GM19324 (cell line): ENCODE measurements at regions not wholly inside any gene's neighbourhood (a gene's known extent, or its start where the extent isn't known, plus 50 kb on each side); places are given as distances from the start of the nearest gene placed in this dataset.
A peak's percentile ranks its signal among the peaks of the same experiment; 100 is the strongest.
"Not testable (repeated sequence)": the region's sequence is repeated elsewhere in the genome, so short reads cannot be mapped to it uniquely, and the experiment has no call there.

Experiments used
- ATAC-seq: cut with Tn5 transposase; IDR thresholded peaks from one replicate; pipeline ENCODE4 v1.9.1; 2021; ENCODE audit warnings: mild to moderate bottlenecking, moderate library complexity; ENCODE audit not compliant: unreplicated experiment, low FRiP score

DNA sequence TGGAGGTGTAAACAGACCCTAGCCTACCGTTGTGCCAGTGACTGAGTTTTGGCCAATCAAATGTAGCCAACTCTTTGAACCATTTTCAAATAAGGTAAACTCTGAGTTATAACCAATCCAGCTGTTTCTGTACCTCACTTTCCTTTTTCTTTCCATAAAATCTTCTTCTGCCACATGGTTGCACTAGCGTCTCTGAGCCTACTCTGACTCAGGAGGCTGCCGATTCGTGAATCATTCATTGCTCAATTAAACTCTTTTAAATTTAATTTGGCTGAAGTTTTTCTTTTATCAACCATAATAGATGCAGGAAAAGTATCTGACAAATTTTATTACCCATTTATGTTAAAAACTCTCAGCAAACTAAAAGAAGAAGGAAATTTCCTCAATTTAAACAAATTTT is 111.5 kb upstream of the LYPLAL1 start:
- no peak for ATAC-seq

DNA sequence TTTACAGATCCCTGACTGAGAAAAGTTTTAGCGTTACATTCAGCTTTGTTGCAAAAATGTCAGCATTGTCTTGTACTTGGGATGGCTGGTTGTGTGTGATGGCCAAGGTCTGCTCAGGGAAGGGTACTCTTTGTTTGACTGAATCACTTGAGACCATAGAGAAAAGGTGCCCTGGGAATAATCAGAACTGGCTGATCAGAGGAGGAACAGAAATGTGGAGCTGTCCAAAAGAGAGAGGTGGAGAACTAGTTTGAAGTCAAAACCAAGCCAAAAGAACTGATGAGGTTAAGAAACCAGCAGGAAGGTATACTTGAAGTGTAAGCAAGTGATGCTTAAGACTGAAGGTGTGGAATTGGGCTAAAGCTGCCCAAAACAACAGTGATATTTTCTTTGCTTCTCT is 107.6 kb upstream of the LYPLAL1 start:
- no peak for ATAC-seq

DNA sequence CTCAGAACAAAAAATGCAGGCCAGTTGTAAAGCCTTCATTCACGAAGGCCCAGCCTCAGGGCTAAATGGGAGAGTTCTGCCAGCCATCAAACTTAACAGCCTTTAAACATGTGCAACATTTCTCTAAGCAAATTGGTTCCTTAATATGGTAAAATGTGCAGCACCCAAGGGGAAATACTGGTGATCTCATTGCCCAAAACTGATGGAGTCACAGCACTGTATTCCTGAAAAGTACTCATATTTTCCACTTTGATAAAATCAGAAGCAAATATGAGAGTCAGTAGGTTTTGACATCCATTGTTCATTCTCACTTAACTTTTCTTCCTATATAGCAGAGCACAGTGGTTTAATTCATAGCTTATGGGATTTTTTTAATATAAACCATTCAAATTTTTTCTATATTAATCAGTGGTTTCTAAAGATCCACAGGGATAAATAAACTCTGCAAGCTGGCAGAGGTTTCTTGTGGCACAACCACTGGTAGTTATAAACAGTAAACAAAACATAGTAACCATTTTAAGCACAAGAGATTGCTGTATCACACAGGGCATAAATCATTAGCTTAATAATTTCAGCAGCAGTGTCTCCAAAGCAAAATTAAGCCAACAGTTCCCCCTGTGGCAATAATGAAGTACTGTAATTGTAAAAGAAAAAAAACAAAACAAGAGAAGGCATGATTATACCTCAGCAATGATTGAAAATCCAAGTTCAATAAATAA is 106.9 kb upstream of the LYPLAL1 start:
- ATAC-seq: no peak

DNA sequence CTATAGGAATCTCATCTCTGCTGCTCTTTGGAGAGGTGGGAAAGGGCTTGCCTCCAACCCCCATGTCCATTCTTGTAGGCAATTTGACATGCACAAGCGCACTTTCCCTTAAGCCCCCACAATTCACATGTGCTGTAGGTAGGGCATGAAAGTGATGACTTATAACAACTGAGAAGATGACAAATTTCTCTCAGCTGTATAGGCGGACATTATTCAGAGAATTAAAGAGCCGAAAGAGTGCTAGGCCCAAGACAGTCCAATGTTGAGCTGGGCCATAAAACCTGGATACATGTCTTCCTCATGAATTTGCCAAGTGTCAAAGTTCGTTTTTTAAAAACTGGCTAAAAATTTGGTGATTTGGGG is 106.3 kb upstream of the LYPLAL1 start:
- no peak for ATAC-seq

DNA sequence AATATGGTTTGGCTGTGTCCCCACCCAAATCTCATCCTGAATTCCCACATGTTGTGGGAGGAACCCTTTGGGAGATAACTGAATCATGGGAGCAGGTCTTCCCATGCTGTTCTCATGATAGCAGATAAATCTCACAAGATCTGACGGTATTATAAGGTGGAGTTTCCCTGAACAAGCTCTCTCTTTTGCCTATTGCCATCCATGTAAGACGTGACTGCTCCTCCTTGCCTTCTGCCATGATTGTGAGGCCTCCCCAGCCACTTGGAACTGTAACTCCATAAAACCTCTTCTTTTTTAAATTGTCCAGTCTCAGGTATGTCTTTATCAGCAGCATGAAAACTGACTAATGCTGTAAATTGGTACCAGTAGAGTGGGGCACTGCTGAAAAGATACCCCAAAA is 103.3 kb upstream of the LYPLAL1 start:
- not testable (repeated sequence) for ATAC-seq

DNA sequence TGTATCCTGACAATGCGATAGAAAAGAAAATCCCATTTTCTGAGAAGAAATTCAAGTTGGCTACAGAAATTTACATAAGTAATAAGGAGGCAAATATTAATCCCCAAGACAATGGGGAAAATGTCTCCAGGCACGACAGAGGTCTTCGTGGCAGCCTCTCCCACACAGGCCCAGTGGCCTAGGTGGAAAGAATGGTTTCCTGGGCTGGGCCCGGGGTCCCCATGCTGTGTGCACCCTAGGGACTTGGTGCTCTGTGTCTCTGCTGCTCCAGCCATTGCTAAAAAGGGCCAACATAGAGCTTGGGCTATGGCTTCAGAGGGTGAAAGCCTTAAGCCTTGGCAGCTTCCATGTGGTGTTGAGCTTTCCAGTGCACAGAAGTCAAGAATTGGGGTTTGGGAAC is 102.5 kb upstream of the LYPLAL1 start:
- ATAC-seq: no peak

DNA sequence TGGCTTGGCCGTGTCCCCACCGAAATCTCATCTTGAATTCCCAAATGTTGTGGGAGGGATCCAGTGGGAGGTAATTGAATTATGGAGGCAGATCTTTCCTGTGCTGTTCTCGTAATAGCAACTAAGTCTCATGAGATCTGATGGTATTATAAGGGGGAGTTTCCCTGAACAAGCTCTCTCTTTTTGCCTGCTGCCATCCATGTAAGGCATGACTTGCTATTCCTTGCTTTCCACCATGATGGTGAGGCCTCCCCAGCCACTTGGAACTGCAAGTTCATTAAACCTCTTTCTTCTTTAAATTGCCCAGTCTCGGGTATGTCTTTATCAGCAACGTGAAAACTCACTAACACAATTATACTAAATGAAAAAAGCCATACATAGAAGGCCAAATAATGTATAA is 101.3 kb upstream of the LYPLAL1 start:
- ATAC-seq: no peak

DNA sequence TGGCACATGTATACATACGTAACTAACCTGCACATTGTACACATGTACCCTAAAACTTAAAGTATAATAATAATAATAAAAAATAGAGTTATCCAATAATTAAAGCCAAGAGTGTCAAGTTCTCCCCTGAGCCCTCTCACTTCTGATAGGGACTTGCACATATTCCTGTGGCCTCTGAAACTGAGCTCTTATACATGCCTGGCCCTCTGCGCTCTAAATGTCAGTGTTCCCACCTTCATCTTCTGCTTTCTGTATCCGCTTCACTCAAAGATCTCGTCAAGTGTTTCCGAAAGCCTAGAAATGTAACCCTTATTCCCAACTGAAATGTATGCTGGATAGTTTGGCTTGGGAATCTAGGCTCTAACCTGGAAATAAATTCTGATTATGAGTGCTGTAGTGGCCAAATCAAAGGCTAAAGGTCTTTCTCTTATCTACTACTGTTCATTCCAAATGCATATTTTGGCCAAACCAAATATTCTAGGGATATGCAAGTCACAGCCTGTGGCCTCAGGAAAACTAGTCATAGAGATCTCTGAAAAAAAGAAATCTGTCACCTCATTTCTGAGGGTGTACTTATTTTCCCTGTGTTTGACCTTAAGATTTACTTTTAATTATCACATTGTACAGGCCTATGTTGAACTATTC is 99.5 kb upstream of the LYPLAL1 start:
- ATAC-seq: no peak

DNA sequence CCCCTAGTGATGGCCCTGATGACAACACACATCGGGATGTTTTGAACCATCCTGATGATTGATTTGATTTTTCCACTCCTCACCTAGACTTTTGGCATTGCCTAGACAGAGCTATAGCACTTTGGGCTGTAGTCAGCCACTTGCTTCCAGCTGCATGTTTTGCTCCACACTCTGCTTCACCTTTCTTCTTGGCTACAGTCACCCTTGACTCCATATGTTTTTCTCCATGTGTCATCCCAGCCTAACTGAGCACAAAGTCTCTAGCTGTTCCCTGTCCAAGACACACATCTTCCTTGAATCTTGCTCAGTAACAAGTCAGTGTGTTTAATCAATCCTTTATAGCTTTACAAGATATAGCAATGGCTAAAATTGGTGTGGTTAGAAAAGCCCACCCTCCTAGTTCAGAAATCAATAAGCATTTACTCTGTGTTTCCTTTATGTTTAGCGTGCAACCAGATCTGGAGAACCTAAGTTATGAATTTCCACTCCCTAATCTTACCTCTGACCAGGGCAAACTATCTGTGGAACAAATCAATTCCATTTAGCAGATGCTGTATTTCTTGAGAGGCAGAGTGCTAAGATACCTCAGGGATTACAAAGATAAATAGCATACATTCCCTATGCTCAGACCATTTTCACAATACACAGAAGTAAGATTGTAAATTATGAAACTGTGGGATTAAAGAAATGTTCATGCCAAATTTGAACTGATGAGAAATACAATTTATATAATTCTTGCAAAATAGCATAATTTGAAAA is 98.4 kb upstream of the LYPLAL1 start:
- ATAC-seq: no peak

DNA sequence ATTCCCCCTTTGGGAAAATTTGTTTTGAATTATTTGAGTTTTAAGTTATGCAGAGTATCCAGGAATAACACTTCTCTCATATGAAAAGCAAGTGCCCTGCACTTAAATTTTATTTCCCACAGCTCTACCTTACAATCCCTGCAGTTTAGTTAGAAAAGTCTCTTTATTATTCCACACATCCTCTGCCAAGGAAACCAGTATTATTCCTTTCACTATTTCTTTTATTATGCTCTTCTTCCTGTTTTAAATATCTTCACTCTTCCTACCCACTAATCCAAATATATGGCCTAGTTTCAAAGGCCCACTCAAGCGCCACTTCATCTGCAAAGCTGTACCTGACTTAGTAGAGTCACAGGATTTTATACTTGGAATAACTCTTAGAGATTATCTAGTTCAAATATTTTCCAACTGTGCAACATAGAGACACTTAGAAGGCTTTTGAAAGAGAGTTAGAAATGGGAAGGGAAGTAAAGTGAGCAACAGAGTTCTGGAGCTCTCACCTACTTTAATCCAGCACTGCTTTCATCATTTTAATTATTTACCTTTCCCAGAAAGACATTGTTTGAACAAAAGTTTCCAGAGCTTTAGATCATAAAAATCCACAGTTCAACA is 97.2 kb upstream of the LYPLAL1 start:
- no peak for ATAC-seq

DNA sequence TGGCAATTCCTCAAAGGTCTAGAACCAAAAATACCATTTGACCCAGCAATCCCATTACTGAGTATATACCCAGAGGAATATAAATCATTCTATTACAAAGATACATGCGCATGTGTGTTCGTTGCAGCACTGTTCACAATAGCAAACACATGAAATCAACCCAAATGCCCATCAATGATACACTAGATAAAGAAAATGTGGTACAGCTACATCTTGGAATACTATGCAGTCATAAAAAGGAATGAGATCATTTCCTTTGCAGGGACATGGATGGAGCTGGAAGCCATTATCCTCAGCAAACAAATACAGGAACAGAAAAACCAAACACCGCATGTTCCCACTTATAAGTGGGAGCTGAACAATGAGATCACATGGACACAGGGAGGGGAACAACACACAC is 95.9 kb upstream of the LYPLAL1 start:
- ATAC-seq: not testable (repeated sequence)

DNA sequence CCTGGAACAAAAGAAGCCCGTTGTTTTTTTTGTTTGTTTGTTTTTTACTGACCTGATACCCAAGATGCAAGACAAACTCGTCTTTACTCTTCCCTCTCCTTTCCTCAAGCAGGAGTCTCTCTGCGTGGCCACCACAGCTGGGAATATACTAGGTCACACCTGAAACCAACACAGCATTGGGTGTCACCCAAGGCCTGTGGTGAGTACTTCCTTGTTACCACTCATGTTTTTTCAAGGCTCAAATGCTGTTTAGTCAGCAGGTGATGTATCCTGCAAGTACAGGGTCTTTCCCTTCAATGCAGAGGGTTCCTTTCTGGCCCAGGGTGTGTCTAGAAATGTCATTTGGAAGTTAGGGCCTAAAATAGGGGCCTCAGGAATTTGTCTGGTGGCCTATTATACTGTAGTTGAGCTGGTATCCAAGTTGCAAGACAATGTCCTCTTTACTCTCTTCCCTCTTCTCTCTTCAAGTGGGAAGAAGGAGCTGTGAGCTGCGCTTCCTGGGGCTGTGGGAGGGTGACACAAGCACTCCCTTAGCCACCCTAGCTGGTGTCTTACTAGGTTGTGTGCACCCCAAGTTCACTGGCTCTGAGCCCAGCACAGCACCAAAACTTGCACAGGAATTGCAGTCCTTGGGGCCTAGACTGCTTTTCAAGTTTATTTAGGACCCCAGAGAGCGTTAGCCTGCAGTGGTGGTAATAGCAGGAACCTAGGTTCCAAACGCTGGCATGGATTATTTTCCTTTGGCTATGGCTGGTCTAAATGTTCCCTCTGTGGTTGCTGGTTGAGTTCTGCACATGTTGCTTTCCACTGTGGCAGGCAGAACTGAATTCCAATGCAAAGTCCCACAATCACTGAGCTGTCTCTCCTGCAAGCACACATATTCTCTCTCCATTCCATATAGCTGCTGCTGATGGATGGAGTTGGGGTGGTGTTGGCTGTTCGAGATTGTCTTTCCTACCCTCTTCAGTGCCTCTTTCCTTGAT is 91.4 kb upstream of the LYPLAL1 start:
- no peak for ATAC-seq

DNA sequence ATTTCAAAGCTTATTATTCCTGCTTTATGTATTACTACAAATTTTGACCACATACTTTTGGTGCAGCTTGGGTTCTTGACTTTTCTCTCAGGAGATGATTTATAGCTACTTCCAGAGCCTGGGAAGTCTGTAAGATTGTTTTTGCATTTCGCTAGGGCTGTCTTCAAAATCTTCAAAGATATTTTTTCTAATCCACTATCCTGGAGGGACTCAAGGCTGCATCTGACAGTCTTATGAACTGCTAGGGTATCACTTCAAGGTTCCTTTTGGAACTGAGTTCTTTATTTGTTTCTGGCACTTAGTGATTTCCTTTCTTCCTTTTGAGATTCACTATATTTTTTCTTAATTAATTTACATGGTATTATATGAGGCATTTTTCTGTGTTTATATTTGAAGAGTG is 90.0 kb upstream of the LYPLAL1 start:
- ATAC-seq: no peak

DNA sequence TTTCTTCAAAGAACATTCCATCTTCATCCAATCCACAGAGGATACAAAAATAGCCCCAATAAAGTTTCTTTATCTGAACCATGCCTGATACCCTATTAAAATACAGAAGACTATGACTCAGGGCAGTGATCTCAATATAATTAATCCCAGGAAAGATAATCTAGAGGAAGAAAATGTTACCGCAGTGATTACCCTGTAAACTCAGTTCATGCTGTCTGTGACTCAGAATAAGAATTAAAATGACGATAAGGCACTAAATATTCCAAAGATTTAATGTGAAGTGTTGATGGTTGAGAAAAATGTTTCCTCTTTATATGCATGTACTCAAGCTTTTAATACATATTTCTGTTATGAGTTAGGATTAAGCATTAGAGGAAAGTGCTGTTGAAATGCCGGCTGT is 88.6 kb upstream of the LYPLAL1 start:
- no peak for ATAC-seq

DNA sequence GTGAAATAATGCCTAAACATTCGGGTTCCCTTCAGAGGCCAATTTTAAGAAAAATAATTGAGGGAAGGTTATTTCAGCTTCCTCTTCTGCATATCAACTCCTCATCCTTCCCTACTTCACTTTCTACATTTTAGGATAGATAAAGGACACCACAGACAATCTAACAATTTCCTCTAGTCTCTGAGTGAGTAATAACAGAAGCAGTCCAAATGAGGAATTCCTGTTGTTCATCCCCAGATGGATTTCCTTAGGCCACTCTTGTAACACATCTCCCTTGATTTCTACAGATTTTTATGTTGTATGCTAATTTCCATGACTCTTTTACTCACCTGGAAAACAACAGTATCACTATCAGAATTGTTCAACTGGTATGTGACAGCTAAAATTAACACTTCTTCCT is 87.7 kb upstream of the LYPLAL1 start:
- no peak for ATAC-seq

DNA sequence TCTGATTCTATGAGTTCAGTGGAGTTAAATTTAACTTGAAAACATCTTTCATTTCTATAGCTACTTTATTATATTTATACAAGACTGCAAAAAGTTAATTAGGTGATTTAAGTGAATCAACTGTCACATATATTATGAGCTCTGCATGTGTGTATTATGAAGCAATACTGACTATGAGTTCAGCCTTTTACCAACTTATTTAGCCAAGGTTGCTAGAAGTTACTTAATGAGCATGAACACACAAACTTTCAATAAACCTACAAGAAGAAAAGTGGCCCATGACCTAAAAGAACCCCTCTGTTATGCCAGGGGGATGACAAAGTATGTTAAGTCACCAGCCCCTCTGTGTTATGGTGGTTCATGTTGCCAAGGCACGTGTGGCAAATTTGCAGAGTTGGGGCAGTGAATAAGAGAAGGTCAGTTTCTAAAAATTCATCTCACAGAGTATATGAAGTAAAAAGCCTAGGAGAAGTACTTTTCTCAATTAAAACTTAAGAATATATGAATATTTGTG is 86.7 kb upstream of the LYPLAL1 start:
- ATAC-seq: no peak

DNA sequence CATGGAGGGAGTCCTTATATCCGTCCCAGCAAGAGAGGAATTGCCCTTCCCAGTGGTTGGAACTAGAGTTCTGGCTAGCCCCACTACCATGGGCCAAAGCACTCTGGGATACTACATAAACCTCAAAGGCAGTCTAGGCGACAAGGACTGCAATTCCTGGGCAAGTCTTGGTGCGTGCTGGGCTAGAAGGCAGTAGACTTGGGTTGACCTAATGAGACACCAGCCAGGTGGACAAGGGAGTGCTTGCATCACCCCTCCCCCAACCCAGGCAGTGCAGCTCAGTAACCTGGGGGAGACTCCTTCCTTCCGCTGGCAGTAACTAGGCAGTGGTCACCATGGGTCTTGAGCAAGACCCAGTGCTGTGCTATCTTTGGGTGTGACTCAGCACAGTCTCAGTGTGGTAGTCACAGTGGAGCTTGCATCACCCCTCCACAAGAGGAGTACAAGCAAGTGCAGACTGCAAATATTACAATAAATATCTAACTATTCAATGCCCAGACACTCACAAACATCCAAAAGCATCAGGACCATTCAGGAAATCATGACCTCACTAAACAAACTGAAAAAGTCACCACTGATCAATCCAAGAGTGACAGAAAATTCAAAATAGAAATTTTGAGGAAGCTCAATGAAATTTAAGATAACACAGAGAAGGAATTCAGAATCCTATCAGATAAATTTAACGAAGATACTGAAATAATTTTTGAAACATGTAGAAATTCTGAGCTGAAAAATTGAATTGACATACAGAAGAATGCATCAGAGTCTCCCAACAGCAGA is 84.7 kb upstream of the LYPLAL1 start:
- peak; percentile 70 for ATAC-seq

DNA sequence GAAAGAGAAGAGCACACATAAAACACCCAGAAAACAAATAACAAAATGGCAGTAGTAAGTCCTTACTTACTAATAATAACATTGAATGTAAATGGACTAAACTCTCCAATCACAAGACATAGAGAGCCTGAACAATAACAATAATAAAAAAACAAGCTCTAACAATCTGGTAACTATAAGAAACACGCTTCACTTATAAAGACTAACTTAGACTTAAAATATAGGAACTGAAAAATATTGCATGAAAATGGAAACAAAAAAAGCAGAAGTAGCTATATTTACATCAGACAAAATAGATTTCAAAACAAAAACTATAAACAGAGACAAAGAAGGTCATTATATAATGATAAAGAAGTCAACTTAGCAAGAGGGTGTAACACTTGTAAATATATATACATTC is 83.1 kb upstream of the LYPLAL1 start:
- peak; percentile 82 for ATAC-seq

DNA sequence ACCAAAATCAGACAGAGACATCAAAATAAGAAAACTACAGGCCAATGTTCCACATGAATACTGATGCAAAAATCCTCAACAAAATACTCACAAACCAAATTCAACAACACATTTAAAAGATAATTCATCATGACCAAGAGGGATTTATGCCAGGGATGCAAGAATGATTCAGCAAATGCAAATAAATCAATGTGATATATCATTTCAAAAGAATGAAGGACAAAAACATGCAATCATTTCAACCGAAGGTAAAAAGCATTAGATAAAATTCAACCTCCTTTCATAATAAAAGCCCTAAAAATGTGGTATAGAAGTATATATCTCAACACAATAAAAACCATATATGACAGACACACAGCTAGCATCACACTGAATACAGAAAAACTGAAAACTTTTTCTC is 81.5 kb upstream of the LYPLAL1 start:
- ATAC-seq: no peak
